ENCODE measurements at regions not wholly inside any gene's neighbourhood (a gene's known extent, or its start where the extent isn't known, plus 50 kb on each side); places are given as distances from the start of the nearest gene placed in this dataset.
"Not testable (repeated sequence)": the region's sequence is repeated elsewhere in the genome, so short reads cannot be mapped to it uniquely, and the experiment has no call there.

DNA sequence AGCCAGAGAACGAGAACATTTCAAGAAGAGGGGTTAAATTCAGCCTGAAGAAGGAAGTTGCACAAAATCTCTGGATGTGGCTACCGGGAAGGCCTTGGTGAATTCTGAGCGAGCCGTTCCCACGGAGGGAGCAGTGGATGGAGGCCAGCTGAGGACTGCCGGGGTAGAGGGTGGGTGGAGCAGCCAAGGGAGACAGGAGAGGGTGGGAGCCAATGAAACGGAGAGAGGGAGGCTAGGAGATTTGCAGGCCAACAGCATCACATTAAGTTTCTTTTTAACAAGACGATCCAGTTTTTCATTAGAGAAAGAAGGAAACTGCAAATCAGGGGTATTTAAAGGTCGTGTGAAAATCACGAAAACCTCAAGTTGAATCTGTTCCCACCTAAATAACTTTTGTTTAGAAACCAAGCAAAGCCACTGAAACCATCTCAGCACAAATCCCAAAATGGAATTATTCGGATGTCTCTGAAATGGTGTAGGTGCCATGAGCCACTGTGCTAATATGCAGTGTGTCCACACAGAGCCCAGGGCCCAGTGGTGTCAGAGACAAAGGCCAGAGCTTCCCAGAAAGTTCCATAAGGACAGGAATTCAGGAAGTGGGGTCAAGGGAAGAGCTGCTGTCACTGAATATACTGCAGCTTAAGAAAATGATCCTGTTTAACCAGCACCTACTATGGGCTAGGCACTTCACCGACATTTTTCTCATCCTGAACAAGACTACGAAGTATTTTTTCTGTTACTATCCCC lies 59.7 kb upstream of the SLC35C1 start:
- Mint-ChIP-seq H3K36me3 (no peaks in the 10 kb centered on the region), H3K27ac (no peak overlapping the region)
- WGBS (ENCODE audit: insufficient coverage), result 75% methylated on average over 5 of the region's 13 CpGs

DNA sequence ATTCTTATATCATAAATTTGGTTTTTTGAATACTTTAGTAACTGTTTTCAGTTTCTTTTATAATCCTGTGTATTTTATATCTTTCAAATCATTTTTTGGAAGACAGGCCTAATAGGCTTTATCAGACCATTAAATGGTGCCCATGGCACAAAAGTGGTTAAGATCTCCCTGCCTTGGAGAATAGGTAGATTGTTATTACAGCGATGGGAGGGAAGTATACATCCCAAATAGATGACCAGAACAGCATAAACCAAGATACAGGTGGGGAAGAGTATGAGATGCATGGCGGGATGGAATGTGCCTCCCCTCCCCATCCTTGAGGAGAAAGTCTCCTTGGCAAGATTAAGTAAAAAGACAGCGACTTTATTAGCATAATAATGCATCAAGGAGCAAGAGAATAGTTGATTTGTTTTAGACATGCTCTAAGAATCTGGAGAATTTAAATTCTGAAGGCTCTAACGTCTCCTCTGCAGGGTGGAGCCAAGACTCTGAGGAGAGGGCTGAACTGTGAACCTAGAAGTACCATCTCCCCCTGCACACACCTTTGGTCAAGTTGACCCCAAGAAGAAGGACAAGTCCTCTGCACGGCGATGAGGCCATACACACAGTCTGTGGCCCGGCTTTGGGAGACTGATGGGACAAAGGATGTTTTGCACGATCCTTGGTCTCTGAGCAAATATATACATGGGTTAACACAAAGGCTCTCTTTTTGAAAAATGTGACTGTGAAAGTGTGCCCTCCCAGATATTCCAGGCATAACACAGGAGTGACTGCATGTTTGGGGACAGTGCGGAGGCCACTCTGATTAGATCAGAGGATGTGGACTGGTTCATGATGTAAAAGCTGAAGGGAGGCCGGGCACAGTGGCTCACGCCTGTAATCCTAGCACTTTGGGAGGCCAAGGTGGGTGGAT lies 61.1 kb upstream of the SLC35C1 start:
- Mint-ChIP-seq H3K4me1 (no peaks in the 10 kb centered on the region), H3K27me3 (peaks cover 4 to 12% of the 10 kb centered on the region in 2 donors), H3K27ac (no peak overlapping the region), H3K9me3 (no peaks in the 10 kb centered on the region), H3K4me3 (no peak overlapping the region), H3K36me3 (no peaks in the 10 kb centered on the region)
- CTCF ChIA-PET, result no interaction called here
- Histone ChIP-seq H3K4me1 (ENCODE audit: control insufficient read depth in 1 of 2, extremely low read depth in 1 of 2, insufficient read depth in 2 of 2, low read length in 2 of 2) (no peaks in the 10 kb centered on the region), H3K9me3 (no peaks in the 10 kb centered on the region), H3K27ac (ENCODE audit: low read length) (no peak overlapping the region), H3K36me3 (ENCODE audit: control insufficient read depth in 2 of 2, extremely low read depth in 1 of 2, insufficient read depth in 1 of 2, low read length in 1 of 2) (no peaks in the 10 kb centered on the region), H3K27me3 (replicated peaks in 1 of 2; ENCODE audit: control insufficient read depth in 2 of 2, extremely low read depth in 1 of 2, insufficient read depth in 2 of 2, low read length in 1 of 2) (peaks cover 0 to 7% of the 10 kb centered on the region in 2 experiments), H3K4me3 (ENCODE audit: control insufficient read depth in 1 of 2, extremely low read depth in 1 of 2, low read length in 1 of 2) (no peak overlapping the region)
- WGBS (ENCODE audit: insufficient coverage), result 94% methylated on average over 3 of the region's 11 CpGs
- ATAC-seq (replicated peaks in 1 of 4), result no peak
- DNase-seq, result no peak
- POLR2A ChIA-PET, result no interaction called here

More for the DNA sequence above, 59.7 kb upstream of the SLC35C1 start:
- Mint-ChIP-seq H3K4me1 (no peaks in the 10 kb centered on the region), H3K4me3 (no peak overlapping the region), H3K27me3 (peaks cover 11 to 16% of the 10 kb centered on the region in 2 donors), H3K9me3 (no peaks in the 10 kb centered on the region)
- Histone ChIP-seq H3K27ac (ENCODE audit: low read length) (no peak overlapping the region), H3K27me3 (replicated peaks in 1 of 2; ENCODE audit: control insufficient read depth in 2 of 2, extremely low read depth in 1 of 2, insufficient read depth in 2 of 2, low read length in 1 of 2) (peaks cover 0 to 13% of the 10 kb centered on the region in 2 experiments), H3K36me3 (ENCODE audit: control insufficient read depth in 2 of 2, extremely low read depth in 1 of 2, insufficient read depth in 1 of 2, low read length in 1 of 2) (no peaks in the 10 kb centered on the region), H3K9me3 (no peaks in the 10 kb centered on the region), H3K4me3 (ENCODE audit: control insufficient read depth in 1 of 2, extremely low read depth in 1 of 2, low read length in 1 of 2) (no peak overlapping the region), H3K4me1 (ENCODE audit: control insufficient read depth in 1 of 2, extremely low read depth in 1 of 2, insufficient read depth in 2 of 2, low read length in 2 of 2) (no peaks in the 10 kb centered on the region)
- ChIA-PET CTCF (no interaction called here), POLR2A (no interaction called here)
- ATAC-seq (replicated peaks in 1 of 4), result no peak
- no peak for DNase-seq

DNA sequence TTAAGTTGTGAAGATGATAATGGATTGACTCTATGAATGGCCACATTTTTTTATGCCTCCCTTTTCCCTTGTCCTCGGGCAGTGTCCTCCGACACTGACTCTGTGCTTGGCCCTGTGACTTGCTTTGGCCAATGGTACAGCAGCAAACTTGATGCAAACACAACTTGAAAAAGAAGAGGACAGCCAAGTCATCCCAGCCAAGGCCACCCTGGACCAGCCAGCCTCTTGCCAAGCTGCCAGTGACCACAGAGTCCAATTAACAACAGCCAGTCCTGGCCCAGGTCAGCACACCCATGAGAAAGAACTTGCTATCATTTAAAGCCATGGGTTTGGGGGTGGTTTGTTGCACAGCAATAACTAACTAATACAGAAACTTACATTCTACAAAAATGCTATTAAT lies 63.4 kb upstream of the SLC35C1 start:
- no peaks in the 10 kb centered on the region for H3K4me1 ChIP-seq (ENCODE audit: control insufficient read depth in 1 of 2, extremely low read depth in 1 of 2, insufficient read depth in 2 of 2, low read length in 2 of 2)
- no peaks in the 10 kb centered on the region for H3K9me3 ChIP-seq
- CTCF ChIA-PET, result no interaction called here
- H3K4me3 Mint-ChIP-seq, result no peak overlapping the region
- no peak overlapping the region for H3K4me3 ChIP-seq (ENCODE audit: control insufficient read depth in 1 of 2, extremely low read depth in 1 of 2, low read length in 1 of 2)
- H3K36me3 Mint-ChIP-seq, result no peaks in the 10 kb centered on the region
- DNase-seq, result no peak
- peaks cover 4 to 15% of the 10 kb centered on the region in 2 donors for H3K27me3 Mint-ChIP-seq
- H3K27ac ChIP-seq (ENCODE audit: low read length), result no peak overlapping the region
- POLR2A ChIA-PET, result no interaction called here
- no peak for ATAC-seq (replicated peaks in 1 of 4)
- H3K36me3 ChIP-seq (ENCODE audit: control insufficient read depth in 2 of 2, extremely low read depth in 1 of 2, insufficient read depth in 1 of 2, low read length in 1 of 2), result no peaks in the 10 kb centered on the region
- H3K27ac Mint-ChIP-seq, result no peak overlapping the region
- peaks cover 0 to 7% of the 10 kb centered on the region in 2 experiments for H3K27me3 ChIP-seq (replicated peaks in 1 of 2; ENCODE audit: control insufficient read depth in 2 of 2, extremely low read depth in 1 of 2, insufficient read depth in 2 of 2, low read length in 1 of 2)
- no peaks in the 10 kb centered on the region for H3K9me3 Mint-ChIP-seq
- 100% methylated on average over 2 of the region's 2 CpGs for WGBS (ENCODE audit: insufficient coverage)
- H3K4me1 Mint-ChIP-seq, result no peaks in the 10 kb centered on the region

DNA sequence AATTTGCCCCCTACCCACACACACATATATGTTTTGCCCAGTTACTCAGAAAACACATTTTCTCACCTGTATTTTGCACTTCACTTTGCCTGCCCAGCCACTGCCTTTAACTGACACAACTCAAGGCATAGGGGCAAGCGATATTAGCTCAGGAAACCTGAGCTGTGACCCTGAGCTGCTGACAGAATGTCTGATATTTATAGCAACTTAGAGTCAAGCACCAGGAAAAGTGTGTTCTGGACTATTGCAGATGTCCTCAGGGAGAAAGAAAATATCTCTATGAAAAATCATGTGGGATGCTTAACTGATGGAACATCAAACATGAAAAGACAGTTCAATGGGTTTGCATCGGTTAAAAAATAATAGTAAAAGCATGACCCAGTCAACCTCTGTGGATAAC lies 63.9 kb upstream of the SLC35C1 start:
- Histone ChIP-seq H3K27ac (ENCODE audit: low read length) (no peak overlapping the region), H3K4me1 (ENCODE audit: control insufficient read depth in 1 of 2, extremely low read depth in 1 of 2, insufficient read depth in 2 of 2, low read length in 2 of 2) (no peaks in the 10 kb centered on the region), H3K27me3 (replicated peaks in 1 of 2; ENCODE audit: control insufficient read depth in 2 of 2, extremely low read depth in 1 of 2, insufficient read depth in 2 of 2, low read length in 1 of 2) (peaks cover 0 to 7% of the 10 kb centered on the region in 2 experiments), H3K9me3 (no peaks in the 10 kb centered on the region), H3K4me3 (ENCODE audit: control insufficient read depth in 1 of 2, extremely low read depth in 1 of 2, low read length in 1 of 2) (no peak overlapping the region), H3K36me3 (ENCODE audit: control insufficient read depth in 2 of 2, extremely low read depth in 1 of 2, insufficient read depth in 1 of 2, low read length in 1 of 2) (no peaks in the 10 kb centered on the region)
- Mint-ChIP-seq H3K4me1 (no peaks in the 10 kb centered on the region), H3K4me3 (no peak overlapping the region), H3K27ac (no peak overlapping the region), H3K27me3 (peaks cover 7 to 15% of the 10 kb centered on the region in 2 donors), H3K36me3 (no peaks in the 10 kb centered on the region), H3K9me3 (no peaks in the 10 kb centered on the region)
- WGBS (ENCODE audit: insufficient coverage), result no CpG with 5 or more reads among the region's 2 CpGs
- POLR2A ChIA-PET, result no interaction called here
- no peak for ATAC-seq (replicated peaks in 1 of 4)
- CTCF ChIA-PET, result no interaction called here
- no peak for DNase-seq

DNA sequence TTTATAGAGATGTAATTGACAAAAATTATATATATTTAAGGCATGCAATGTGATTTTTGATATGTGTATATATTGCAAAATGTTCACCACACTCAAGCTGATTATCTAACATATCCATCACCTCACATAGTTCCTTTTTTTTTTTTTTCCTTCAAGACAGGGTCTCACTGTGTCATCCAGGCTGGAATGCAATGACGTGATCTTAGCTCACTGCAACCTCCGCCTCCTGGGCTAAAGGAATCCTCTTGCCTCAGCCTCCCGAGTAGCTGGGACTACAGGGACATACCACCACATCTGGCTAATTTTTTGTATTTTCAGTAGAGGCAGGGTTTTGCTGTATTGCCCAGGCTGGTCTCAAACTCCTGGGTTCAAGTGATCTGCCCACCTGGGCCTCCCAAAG lies 65.1 kb upstream of the SLC35C1 start:
- POLR2A ChIA-PET, result no interaction called here

DNA sequence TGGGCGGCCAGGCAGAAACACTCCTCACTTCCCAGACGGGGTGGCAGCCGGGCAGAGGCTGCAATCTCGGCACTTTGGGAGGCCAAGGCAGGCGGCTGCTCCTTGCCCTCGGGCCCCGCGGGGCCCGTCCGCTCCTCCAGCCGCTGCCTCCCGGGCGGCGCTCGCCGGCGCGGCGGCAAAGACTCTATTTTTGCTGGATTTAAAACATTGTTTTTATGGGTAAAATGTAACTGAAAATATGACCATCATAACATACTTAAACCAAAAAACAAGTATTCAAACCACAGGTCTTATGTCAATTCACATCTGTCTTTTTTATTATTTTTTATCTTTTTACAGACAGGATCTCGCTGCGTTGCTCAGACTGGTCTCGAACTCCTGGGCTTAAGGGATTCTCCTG lies 65.9 kb upstream of the SLC35C1 start:
- H3K27me3 ChIP-seq (replicated peaks in 1 of 2; ENCODE audit: control insufficient read depth in 2 of 2, extremely low read depth in 1 of 2, insufficient read depth in 2 of 2, low read length in 1 of 2); H3K9me3 ChIP-seq; ATAC-seq (replicated peaks in 1 of 4); H3K9me3 Mint-ChIP-seq; H3K4me1 ChIP-seq (ENCODE audit: control insufficient read depth in 1 of 2, extremely low read depth in 1 of 2, insufficient read depth in 2 of 2, low read length in 2 of 2); DNase-seq; H3K36me3 Mint-ChIP-seq; H3K36me3 ChIP-seq (ENCODE audit: control insufficient read depth in 2 of 2, extremely low read depth in 1 of 2, insufficient read depth in 1 of 2, low read length in 1 of 2); CTCF ChIA-PET; POLR2A ChIA-PET; H3K4me3 ChIP-seq (ENCODE audit: control insufficient read depth in 1 of 2, extremely low read depth in 1 of 2, low read length in 1 of 2); H3K27ac Mint-ChIP-seq; H3K4me3 Mint-ChIP-seq; H3K4me1 Mint-ChIP-seq; H3K27ac ChIP-seq (ENCODE audit: low read length): not testable (repeated sequence)
- H3K27me3 Mint-ChIP-seq, result peaks cover 14 to 15% of the 10 kb centered on the region in 2 donors
- 100% methylated on average over 3 of the region's 22 CpGs for WGBS (ENCODE audit: insufficient coverage)

More for the DNA sequence above, 65.1 kb upstream of the SLC35C1 start:
- Mint-ChIP-seq H3K27ac (no peak overlapping the region), H3K4me1 (no peaks in the 10 kb centered on the region), H3K4me3 (no peak overlapping the region), H3K27me3 (peaks cover 9 to 15% of the 10 kb centered on the region in 2 donors), H3K36me3 (no peaks in the 10 kb centered on the region), H3K9me3 (no peaks in the 10 kb centered on the region)
- no peaks in the 10 kb centered on the region for H3K36me3 ChIP-seq (ENCODE audit: control insufficient read depth in 2 of 2, extremely low read depth in 1 of 2, insufficient read depth in 1 of 2, low read length in 1 of 2)
- no peaks in the 10 kb centered on the region for H3K4me1 ChIP-seq (ENCODE audit: control insufficient read depth in 1 of 2, extremely low read depth in 1 of 2, insufficient read depth in 2 of 2, low read length in 2 of 2)
- H3K27ac ChIP-seq (ENCODE audit: low read length), result no peak overlapping the region
- no peak overlapping the region for H3K4me3 ChIP-seq (ENCODE audit: control insufficient read depth in 1 of 2, extremely low read depth in 1 of 2, low read length in 1 of 2)
- H3K27me3 ChIP-seq (replicated peaks in 1 of 2; ENCODE audit: control insufficient read depth in 2 of 2, extremely low read depth in 1 of 2, insufficient read depth in 2 of 2, low read length in 1 of 2), result peaks cover 0 to 7% of the 10 kb centered on the region in 2 experiments
- CTCF ChIA-PET, result no interaction called here
- WGBS (ENCODE audit: insufficient coverage), result no CpG with 5 or more reads among the region's 3 CpGs
- no peak for ATAC-seq (replicated peaks in 1 of 4)
- H3K9me3 ChIP-seq, result no peaks in the 10 kb centered on the region
- DNase-seq, result no peak
